ENCODE measurements at regions not wholly inside any gene's neighbourhood (a gene's known extent, or its start where the extent isn't known, plus 50 kb on each side); places are given as distances from the start of the nearest gene placed in this dataset.

DNA sequence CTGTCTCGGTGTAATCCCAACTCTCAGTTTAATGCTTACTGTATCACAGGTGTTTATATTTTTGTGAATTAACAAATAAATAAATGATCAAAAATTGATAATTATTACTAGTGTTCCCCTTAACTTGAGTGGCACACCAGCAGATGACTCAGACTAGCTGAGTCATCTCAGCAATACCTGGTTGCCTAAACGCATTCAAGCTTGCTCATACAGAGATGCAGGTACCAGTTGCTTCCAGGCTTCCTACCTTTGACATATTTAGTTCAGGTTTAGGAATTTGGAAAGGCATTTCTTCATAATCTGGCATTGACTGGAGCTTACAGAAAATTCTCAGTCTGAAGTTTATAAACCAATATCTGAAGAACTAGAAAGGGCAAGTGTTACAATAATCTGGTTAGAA is 78.9 kb upstream of the LMO4 start:
- TF ChIP-seq, protein P1, sequence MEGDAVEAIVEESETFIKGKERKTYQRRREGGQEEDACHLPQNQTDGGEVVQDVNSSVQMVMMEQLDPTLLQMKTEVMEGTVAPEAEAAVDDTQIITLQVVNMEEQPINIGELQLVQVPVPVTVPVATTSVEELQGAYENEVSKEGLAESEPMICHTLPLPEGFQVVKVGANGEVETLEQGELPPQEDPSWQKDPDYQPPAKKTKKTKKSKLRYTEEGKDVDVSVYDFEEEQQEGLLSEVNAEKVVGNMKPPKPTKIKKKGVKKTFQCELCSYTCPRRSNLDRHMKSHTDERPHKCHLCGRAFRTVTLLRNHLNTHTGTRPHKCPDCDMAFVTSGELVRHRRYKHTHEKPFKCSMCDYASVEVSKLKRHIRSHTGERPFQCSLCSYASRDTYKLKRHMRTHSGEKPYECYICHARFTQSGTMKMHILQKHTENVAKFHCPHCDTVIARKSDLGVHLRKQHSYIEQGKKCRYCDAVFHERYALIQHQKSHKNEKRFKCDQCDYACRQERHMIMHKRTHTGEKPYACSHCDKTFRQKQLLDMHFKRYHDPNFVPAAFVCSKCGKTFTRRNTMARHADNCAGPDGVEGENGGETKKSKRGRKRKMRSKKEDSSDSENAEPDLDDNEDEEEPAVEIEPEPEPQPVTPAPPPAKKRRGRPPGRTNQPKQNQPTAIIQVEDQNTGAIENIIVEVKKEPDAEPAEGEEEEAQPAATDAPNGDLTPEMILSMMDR (conservative IDR thresholded peaks at IDR 0.05; ENCODE audit: low read depth, low read length), result no peak
- no peak for TF ChIP-seq MXI1 (IDR thresholded peaks at IDR 0.05; ENCODE audit: borderline replicate concordance, low read depth, low read length)
- TF ChIP-seq RFX5 (IDR thresholded peaks at IDR 0.05; ENCODE audit: low read depth, low read length), result no peak
- TF ChIP-seq RCOR1 (IDR thresholded peaks at IDR 0.05; ENCODE audit: insufficient replicate concordance, low read length), result no peak
- no peak for TF ChIP-seq POLR2A (IDR thresholded peaks at IDR 0.05; ENCODE audit: low read depth, low read length)
- no peak for TF ChIP-seq RAD21 (IDR thresholded peaks at IDR 0.05; ENCODE audit: low read length)
- no peak for TF ChIP-seq ELK1 (IDR thresholded peaks at IDR 0.05; ENCODE audit: borderline replicate concordance, low read depth, low read length)
- no peak for TF ChIP-seq CHD1 (IDR thresholded peaks at IDR 0.05; ENCODE audit: low read depth, low read length)
- TF ChIP-seq, protein P2, sequence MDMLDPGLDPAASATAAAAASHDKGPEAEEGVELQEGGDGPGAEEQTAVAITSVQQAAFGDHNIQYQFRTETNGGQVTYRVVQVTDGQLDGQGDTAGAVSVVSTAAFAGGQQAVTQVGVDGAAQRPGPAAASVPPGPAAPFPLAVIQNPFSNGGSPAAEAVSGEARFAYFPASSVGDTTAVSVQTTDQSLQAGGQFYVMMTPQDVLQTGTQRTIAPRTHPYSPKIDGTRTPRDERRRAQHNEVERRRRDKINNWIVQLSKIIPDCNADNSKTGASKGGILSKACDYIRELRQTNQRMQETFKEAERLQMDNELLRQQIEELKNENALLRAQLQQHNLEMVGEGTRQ (IDR thresholded peaks at IDR 0.05; ENCODE audit: low read depth, low read length), result no peak
- TF ChIP-seq FOS (IDR thresholded peaks at IDR 0.05; ENCODE audit: low read depth, low read length), result no peak

All from IMR-90 (cell line).